HepG2 (cell line): ENCODE measurements at regions not wholly inside any gene's neighbourhood (a gene's known extent, or its start where the extent isn't known, plus 50 kb on each side); places are given as distances from the start of the nearest gene placed in this dataset.

Source experiments
- ATAC-seq: fragments of 200-7000 bp; cut with Tn5 transposase; 3 replicates; pipeline ENCODE4 v1.9.1; 2020; ENCODE audit warnings: mild to moderate bottlenecking, moderate library complexity
- BruUV-seq: library from RNA; stranded (reverse); fragments of 400-500 nt; replicated peaks from 2 replicates; lab custom pipeline; 2021; lab: Mats Ljungman, UMichigan
- CTCF ChIA-PET: fragments of 300-600 bp; formaldehyde crosslinking; extraction: SDS; loops from one replicate; lab custom pipeline; 2021; ENCODE audit warnings: low total read pairs, inconsistent platforms, low intra/inter-chr PET ratio; lab: Yijun Ruan, JAX
- POLR2A ChIA-PET: fragments of 350-600 bp; sonication (Branson Sonifier 250); formaldehyde crosslinking; loops from one replicate; lab custom pipeline; 2020; ENCODE audit warnings: antibody characterized with exemption, inconsistent platforms; lab: Yijun Ruan, JAX
- DNase-seq: peaks from one replicate; pipeline ENCODE4 v3.0.0-alpha.2; 2015; ENCODE audit warnings: low spot score
- FAIRE-seq: peaks from 3 replicates; lab custom pipeline; 2011; peaks lifted over from hg19 to GRCh38; lab: Jason Lieb, UNC
- H2AFZ ChIP-seq: one replicate; pipeline ENCODE4 v1.6.1; 2011; ENCODE audit warnings: low read length, inconsistent platforms
- H3K27ac ChIP-seq: fragments of 300-600 bp; 3 replicates; pipeline ENCODE4 v1.8.0; 2011; ENCODE audit warnings: mixed run types, mild to moderate bottlenecking, mixed read lengths, low read length, inconsistent platforms; ENCODE audit not compliant: insufficient read depth; ENCODE audit errors: extremely low read length
- H3K27me3 ChIP-seq, 2 experiments: fragments of 200-600 bp in 1 of 2; 2 replicates in 1 of 2; 3 replicates in 1 of 2; pipeline versions ENCODE4 v1.6.0 to v1.8.0; 2011; ENCODE audit warnings: low read length in 2 of 2, mild to moderate bottlenecking in 2 of 2, moderate library complexity in 2 of 2, inconsistent platforms in 1 of 2; ENCODE audit not compliant: insufficient read depth in 2 of 2, control insufficient read depth in 1 of 2
- H3K36me3 ChIP-seq, 2 experiments: fragments of 200-600 bp in 1 of 2; replicated peaks in 1 of 2; 2 replicates in 1 of 2; 3 replicates in 1 of 2; pipeline versions ENCODE4 v1.5.1 to v1.8.0; 2011; ENCODE audit warnings: low read length in 2 of 2, inconsistent platforms in 1 of 2; ENCODE audit not compliant: insufficient read depth in 2 of 2, control insufficient read depth in 1 of 2
- H3K4me1 ChIP-seq: 2 replicates; pipeline ENCODE4 v1.5.1; 2012; ENCODE audit warnings: low read length, inconsistent platforms; ENCODE audit not compliant: insufficient read depth
- H3K4me2 ChIP-seq: 2 replicates; pipeline ENCODE4 v1.6.0; 2011; ENCODE audit warnings: low read depth, low read length, inconsistent platforms
- H3K4me3 ChIP-seq, 3 experiments: fragments of 200-600 bp in 1 of 3; sonication (generic), shearing (Covaris generic) in 1 of 3; replicated peaks in 1 of 3; 2 replicates each; pipeline ENCODE4 v1.5.1; 2011 to 2016; ENCODE audit warnings: low read length in 3 of 3, inconsistent platforms in 2 of 3, low read depth in 2 of 3, mild to moderate bottlenecking in 2 of 3, control low read depth in 1 of 3, mixed read lengths in 1 of 3; ENCODE audit not compliant: insufficient read depth in 1 of 3
- H3K79me2 ChIP-seq: one replicate; pipeline ENCODE4 v1.6.1; 2011; ENCODE audit warnings: low read length, inconsistent platforms; ENCODE audit not compliant: insufficient read depth
- H3K9ac ChIP-seq: 2 replicates; pipeline ENCODE4 v1.6.0; 2011; ENCODE audit warnings: mild to moderate bottlenecking, low read depth, low read length, inconsistent platforms; ENCODE audit not compliant: insufficient read depth
- H3K9me3 ChIP-seq: 2 replicates; pipeline ENCODE4 v1.5.1; 2012; ENCODE audit warnings: mild to moderate bottlenecking, low read length
- H4K20me1 ChIP-seq: 2 replicates; pipeline ENCODE4 v1.6.0; 2011; ENCODE audit warnings: inconsistent platforms, mild to moderate bottlenecking, low read length, moderate library complexity; ENCODE audit not compliant: insufficient read depth
- BHLHE40 ChIP-seq: IDR thresholded peaks from 2 replicates; pipeline ENCODE4 v1.6.1; 2011; ENCODE audit warnings: low read length, improper control_type of control experiment
- HMGXB3 ChIP-seq: sonication (generic); formaldehyde crosslinking; IDR thresholded peaks from 2 replicates; pipeline ENCODE4 v1.4.0; 2020; ENCODE audit warnings: missing genetic modification reagents, borderline replicate concordance
- KDM4B ChIP-seq: sonication (generic); formaldehyde crosslinking; IDR thresholded peaks from 2 replicates; pipeline ENCODE4 v1.4.0; 2020; ENCODE audit warnings: missing genetic modification reagents
- NFIC ChIP-seq: IDR thresholded peaks from 2 replicates; pipeline ENCODE4 v1.6.1; 2012; ENCODE audit warnings: mild to moderate bottlenecking, low read length, inconsistent platforms
- RBM22 ChIP-seq: fragments of 200-400 bp; formaldehyde crosslinking; optimal IDR thresholded peaks from 2 replicates; pipeline ENCODE3; 2017; ENCODE audit warnings: mild to moderate bottlenecking, low read length, moderate library complexity
- TP53 ChIP-seq: sonication (generic); formaldehyde crosslinking; conservative IDR thresholded peaks from 2 replicates; pipeline ENCODE4 v1.4.0; 2020; ENCODE audit warnings: missing genetic modification reagents
- ZBTB39 ChIP-seq: sonication (generic); formaldehyde crosslinking; IDR thresholded peaks from 2 replicates; pipeline ENCODE4 v1.5.0; 2020; ENCODE audit warnings: missing genetic modification reagents
- ZFY ChIP-seq: sonication (generic); formaldehyde crosslinking; IDR thresholded peaks from 2 replicates; pipeline ENCODE4 v1.4.0; 2020; ENCODE audit warnings: missing genetic modification reagents
- ZNF282 ChIP-seq: fragments of 450-650 bp; IDR thresholded peaks from 2 replicates; pipeline ENCODE4 v1.6.1; 2018; ENCODE audit not compliant: partially characterized antibody
- ZNF552 ChIP-seq: sonication (generic); formaldehyde crosslinking; IDR thresholded peaks from 2 replicates; pipeline ENCODE4 v1.9.0; 2022; ENCODE audit warnings: missing genetic modification reagents, mild to moderate bottlenecking, borderline replicate concordance
- ZNF704 ChIP-seq: sonication (generic); formaldehyde crosslinking; IDR thresholded peaks from 2 replicates; pipeline ENCODE4 v1.8.1; 2023; ENCODE audit warnings: mild to moderate bottlenecking, inconsistent platforms, moderate library complexity, missing genetic modification reagents, borderline replicate concordance
- ZNF781 ChIP-seq: sonication (generic); formaldehyde crosslinking; IDR thresholded peaks from 2 replicates; pipeline ENCODE4 v1.5.1; 2020; ENCODE audit warnings: borderline replicate concordance, mild to moderate bottlenecking, missing genetic modification reagents; ENCODE audit errors: not compliant biosample characterization
- WGBS: methylation state at CpG from one replicate; pipeline ENCODE4 v1.1.6; 2017; ENCODE audit warnings: low lambda C conversion rate; 5-methylcytosine and 5-hydroxymethylcytosine counted together
- in situ Hi-C: cut with HindIII; loops from 2 replicates; pipeline ENCODE4 v1.10.0; 2017; ENCODE audit warnings: low pct_unique_long_range_greater_than_20kb; ENCODE audit not compliant: extremely low pct_ligation_motif_present
- intact Hi-C: fragments of 100-400 bp; cut with micrococcal nuclease; formaldehyde crosslinking; loops from one replicate; pipeline ENCODE4 v1.10.0; 2022; ENCODE audit not compliant: unreplicated experiment

- DNase-seq = no peak
- POLR2A ChIA-PET = no interaction called here
- TF ChIP-seq ZNF282 (no peak), ZNF781 (CRISPR knock-in tag) (no peak), NFIC (no peak)
- TF ChIP-seq, all 625 proteins: peak for 0
These were observed 937.5 kb downstream of the GATA3 start for GRCh38 chr10:8992009-8992408.

GRCh38 chr10:8993864-8994263 lies 939.4 kb downstream of the GATA3 start:
- 3% methylated on average over 8 of the region's 8 CpGs for WGBS
- TF ChIP-seq BHLHE40 (no peak), KDM4B (CRISPR knock-in tag) (no peak), ZNF552 (CRISPR knock-in tag) (no peak), ZBTB39 (CRISPR knock-in tag) (no peak), TP53 (CRISPR knock-in tag) (no peak), ZNF704 (CRISPR knock-in tag) (no peak), ZFY (CRISPR knock-in tag) (no peak), HMGXB3 (CRISPR knock-in tag) (no peak), RBM22 (no peak)

More at GRCh38 chr10:8992009-8992408, 937.5 kb downstream of the GATA3 start:
- no peaks in the 10 kb centered on the region for H3K27me3 ChIP-seq
- no peak overlapping the region for H3K4me3 ChIP-seq
- H3K9ac ChIP-seq = no peak overlapping the region
- H3K4me1 ChIP-seq = no peaks in the 10 kb centered on the region
- FAIRE-seq (no peak), ATAC-seq (no peak)
- WGBS = 0% methylated on average over 1 of the region's 1 CpG
- CTCF ChIA-PET = no interaction called here
- no peak overlapping the region for H2AFZ ChIP-seq
- H3K4me2 ChIP-seq = no peak overlapping the region
- H3K36me3 ChIP-seq = no peaks in the 10 kb centered on the region
- no peaks in the 10 kb centered on the region for H3K79me2 ChIP-seq
- H3K9me3 ChIP-seq = no peaks in the 10 kb centered on the region
- no TSS peak for BruUV-seq
- H3K27ac ChIP-seq = no peak overlapping the region
- in situ Hi-C loops = no loop called here
- intact Hi-C loops = no loop called here
- H4K20me1 ChIP-seq = no peaks in the 10 kb centered on the region

More at GRCh38 chr10:8993864-8994263, 939.4 kb downstream of the GATA3 start:
- DNase-seq = no peak
- Histone ChIP-seq H3K27me3 (no peaks in the 10 kb centered on the region), H4K20me1 (no peaks in the 10 kb centered on the region), H3K9me3 (no peaks in the 10 kb centered on the region), H3K4me3 (no peak overlapping the region), H3K36me3 (no peaks in the 10 kb centered on the region), H3K4me2 (no peak overlapping the region), H3K27ac (no peak overlapping the region), H3K79me2 (no peaks in the 10 kb centered on the region), H3K4me1 (no peaks in the 10 kb centered on the region), H3K9ac (no peak overlapping the region), H2AFZ (no peak overlapping the region)
- intact Hi-C loops = no loop called here
- CTCF ChIA-PET = no interaction called here
- no peak for ATAC-seq
- in situ Hi-C loops = no loop called here
- no TSS peak for BruUV-seq
- no peak for FAIRE-seq
- POLR2A ChIA-PET = no interaction called here
